GM19351 (cell line): ENCODE measurements at regions not wholly inside any gene's neighbourhood (a gene's known extent, or its start where the extent isn't known, plus 50 kb on each side); places are given as distances from the start of the nearest gene placed in this dataset.

ENCODE experiments used
- ATAC-seq: cut with Tn5 transposase; IDR thresholded peaks from one replicate; pipeline ENCODE4 v1.9.1; 2021; ENCODE audit warnings: mild to moderate bottlenecking, moderate library complexity; ENCODE audit not compliant: unreplicated experiment

DNA sequence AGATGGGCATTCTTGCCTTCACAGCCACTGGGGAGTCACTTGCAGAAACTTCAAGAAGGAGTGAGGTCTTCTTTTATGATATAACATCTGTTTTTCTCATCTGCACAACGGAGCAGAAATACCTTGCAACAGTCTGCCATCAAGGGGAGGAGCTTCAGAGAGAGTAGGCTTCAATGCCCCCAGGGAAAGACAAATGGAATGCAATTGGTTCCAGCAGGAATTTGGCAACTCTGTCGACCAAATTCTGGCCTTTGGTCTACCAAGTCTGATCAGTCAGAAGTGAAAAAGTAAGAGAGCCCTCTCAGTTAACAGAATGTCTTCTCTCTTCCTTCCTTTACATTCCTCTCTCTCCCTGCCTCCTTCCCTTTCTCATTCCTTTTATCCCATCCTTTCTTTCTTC is 229.3 kb downstream of the IDS start:
- no peak for ATAC-seq

DNA sequence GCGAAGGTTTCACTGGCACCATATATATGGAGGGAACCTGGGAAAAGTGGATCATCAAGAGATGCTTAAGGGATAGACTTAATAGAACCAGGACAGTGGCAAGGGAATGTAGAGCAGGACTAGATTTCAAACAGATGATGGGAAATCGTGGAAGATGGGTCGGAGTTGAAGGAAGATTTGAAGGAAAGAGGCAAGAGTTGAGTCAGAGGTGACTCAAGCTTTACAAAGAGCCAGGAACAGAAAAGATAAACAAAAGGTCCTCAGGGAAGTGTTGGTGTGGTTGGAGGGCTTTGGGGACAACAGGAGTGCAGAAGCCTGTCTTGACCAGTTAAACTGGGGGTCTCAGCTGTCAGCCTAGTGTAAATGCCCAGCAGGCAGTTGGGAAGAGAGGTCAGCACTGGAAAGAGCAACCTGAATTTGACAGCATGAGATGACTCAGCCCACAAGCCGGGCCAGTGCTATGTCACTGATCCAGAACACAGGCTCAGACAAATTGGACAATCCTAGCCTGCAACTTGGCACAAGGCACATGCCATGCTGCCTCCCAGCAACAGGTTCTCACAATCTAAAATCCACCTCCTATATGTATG is 230.5 kb downstream of the IDS start:
- no peak for ATAC-seq

DNA sequence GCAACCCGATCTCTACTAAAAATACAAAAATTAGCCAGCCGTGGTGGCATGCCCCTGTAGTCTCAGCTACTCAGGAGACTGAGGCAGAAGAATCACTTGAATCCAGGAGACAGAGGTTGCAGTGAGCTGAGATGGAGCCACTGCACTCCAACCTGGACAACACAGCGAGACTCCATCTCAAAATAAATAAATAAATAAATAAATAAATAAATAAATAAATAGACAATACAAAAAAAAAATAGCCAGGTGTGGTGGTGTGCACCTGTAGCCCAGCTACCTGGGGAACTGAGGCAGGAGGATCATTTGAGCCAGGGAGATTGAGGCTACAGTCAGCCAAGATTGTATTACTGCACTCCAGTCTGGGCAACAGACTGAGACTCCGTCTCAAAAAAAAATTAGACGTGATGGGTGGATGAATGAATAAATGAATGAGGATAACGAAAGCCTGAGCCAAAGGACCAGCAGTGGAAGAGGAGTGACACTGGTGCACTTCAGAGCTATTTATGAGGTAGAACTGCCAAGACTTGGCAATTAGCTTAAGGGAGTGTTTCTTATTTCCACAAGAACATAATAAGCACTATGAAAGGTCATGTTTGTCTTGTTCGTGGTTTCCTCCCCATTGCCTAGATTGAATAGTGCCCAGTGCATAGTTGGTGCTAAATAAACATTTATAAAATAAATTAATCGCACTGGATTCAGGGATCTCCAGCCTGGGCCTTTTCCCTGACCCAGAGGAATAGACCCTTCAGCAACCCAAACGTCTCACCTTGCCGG is 232.2 kb downstream of the IDS start:
- ATAC-seq, result no peak

DNA sequence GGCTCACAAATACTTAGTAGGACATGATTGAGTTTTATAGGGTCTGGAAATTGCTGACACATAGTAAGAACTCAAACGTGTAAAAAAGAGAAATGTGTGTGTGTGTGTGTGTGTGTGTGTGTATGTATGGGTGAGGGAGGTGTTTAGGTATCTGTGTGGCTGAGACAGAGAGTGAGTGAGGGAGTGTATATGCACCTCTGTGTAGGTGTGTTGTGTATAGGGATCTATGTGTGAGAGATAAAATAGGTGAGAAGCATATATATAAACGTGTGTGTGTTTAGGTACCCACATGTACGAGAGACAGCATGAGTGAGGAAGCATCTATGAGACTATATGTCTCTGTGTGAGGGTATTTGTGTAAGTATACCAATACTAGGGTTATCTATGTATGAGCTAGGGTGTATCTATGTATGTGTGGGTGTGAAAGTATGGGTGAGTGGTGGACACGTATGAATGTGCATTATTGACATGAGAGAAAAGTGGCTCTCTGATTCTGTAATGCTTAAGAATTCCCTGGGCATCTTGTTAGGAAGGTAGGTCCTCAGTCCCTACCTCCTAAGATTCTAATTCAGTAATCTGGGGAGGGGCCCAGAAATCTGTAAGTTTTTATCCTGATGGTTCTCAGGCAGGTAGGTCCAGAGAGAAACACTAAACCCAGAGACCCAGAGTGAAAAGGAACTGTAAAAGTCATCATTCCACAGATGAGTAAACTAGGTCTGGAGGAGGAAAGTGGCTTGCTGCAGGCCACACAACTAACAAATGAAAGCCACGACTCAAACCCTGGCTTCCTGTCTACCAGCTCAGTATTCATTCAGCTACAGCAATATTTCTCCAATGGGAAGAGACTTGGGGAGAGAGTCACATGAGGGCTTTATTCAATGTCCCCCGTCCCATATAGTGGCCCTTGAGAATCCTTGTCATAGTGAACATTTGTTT is 237.0 kb downstream of the IDS start:
- peak; percentile 82 for ATAC-seq

DNA sequence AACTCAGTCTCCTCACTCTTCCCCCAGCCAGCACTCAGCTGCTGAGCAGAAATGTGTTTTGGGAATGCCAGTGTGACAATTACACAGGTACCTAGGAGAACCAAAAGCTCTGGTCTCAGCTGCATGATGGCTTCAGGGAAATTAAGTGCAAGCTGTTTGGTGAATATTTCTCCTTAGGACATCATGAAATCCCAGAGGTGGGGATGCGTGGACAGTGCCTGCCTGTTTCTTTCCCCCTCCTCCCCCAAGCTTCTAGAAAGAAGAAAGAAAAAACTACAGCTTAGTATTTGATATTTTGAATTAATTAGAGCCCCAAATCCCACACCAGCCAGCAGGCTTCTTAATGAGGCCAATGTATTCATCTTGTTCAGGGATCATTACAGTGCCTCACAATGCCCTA is 243.0 kb downstream of the IDS start:
- no peak for ATAC-seq

DNA sequence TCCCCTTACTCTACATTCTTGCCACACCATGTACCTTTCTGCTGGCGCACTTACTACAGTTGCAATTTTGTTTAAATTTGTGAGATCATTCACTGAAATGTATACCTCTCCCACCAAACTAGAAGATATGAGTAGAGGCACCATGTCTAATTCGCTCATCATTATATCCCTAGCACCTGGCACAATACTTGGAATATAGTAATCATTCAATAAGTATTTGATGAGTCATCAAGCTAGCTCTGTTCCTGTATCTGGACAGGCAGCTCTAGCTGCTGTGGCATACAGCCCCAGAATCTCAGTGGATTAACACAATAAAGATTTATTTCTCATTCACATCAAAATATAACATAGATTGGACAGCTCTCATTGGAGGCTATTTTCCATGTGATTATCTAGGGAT is 245.9 kb downstream of the IDS start:
- ATAC-seq, result no peak

DNA sequence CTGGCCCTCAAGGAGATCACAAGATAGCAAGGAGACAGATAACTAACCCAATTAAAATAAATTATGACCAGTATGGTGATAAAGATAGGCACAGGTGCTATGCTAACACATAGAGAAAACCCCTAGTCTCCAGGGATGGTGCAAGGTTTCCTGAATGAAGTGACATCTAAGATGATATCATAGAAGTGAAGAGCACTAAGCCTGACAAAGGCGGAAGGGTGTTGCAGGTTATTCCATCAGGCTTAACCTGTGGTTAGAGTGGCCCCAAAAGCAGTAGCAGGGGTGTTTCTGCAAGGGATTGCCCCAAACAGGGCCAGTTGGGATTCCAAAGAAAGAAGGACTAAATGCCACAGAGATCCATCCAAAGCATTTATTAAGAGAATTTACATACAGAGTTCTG is 249.2 kb downstream of the IDS start:
- ATAC-seq, result no peak

DNA sequence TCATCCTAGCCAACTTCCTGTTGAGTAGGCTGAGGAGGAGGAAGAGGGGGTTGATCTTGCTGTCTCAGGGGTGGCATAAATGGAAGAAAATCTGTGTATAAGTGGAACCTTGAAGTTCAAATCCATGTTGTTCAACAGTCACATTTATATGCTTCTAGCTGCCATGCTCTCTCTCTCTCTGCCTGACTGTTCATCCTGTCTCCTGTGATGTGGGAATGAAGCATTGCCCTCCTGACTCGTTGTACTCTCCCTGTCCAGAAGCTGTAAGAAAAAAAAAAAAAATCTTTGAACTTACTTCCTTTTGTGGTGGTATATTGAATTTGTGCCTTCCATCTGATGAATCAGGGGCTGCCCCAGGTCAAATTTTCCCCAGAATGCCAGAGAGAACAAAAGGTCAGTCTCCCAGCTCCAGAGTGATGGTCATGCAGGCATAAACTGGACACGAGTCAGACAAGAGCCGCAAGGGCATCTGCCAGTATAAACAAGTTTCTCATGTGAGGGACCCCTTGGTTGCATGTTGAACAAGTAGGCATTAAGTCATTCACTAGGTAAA is 257.0 kb downstream of the IDS start:
- ATAC-seq, result no peak

DNA sequence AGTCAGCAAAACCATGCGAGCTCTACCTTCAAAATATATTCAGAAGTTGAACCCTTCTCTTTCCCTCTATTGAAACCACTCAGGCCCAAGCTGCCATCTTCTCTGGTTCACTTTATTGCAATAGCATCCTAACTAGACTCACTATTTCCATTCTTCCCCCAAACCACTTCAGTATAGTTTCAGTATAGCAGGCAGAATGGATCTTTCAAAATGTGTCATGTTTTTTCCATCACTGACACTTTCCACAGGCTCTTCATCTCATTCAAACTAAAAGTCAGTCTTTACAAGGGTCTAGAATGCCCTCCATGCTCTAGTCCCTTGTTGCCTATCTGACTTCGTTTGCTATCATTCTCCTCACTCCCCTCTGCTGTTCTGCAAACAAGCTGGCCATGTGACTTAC is 274.4 kb downstream of the IDS start:
- peak; percentile 69 for ATAC-seq

DNA sequence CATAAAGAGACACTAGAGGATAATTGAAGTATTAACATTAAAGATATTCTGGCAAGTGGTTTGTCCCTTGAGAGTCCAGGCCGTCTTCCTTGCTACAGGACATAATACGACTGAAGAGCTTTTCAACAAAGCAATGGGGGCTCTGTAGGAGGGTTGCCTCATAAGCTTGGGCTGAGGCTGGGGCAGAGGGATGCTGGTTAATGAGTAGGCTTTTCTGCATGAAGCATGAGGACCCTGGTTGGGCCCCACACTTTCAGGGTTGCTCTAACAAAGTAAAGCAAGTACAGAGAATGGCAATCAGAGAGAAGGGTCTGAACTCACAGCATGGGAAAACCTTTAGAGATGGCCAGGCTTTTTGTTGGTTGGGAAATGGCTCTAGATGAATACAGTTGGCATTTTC is 281.3 kb downstream of the IDS start:
- ATAC-seq, result no peak

DNA sequence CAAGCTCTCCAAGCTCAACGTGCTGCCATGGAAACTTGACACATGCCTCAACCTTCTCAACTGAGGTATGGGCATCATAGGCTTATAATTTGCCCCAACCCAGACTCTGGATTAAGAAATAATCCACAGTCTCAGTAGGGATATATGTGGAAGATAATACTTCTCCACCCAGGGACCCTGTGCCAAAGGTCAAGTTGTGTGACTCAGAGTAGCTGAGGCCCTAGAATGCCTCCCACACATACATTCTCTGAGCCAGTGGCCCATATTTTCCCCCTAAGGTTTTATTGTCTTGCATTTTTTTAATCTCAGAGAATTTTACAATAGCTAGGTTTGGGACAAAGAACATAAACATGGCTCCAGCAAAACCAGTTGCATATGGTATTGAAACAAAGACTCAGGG is 283.1 kb downstream of the IDS start:
- ATAC-seq, result no peak

DNA sequence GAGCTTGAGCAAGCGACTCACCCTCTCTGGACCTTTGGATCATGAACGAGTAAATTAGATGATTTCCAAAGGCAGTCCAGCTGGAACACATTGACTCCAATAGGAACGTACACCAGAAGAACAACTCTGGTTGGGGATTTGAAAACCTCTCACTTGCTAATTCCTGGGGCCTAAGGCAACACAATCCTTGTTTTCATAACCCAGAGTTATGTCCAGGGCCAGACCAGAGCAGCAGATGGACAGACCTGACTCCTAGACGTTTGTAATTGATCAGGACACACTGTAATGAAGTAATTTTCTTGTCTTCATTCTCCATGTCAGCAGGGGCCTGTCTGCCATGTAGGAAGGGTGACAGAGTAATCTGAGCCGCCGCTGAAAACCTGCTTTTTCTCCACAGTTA is 283.9 kb downstream of the IDS start:
- no peak for ATAC-seq

DNA sequence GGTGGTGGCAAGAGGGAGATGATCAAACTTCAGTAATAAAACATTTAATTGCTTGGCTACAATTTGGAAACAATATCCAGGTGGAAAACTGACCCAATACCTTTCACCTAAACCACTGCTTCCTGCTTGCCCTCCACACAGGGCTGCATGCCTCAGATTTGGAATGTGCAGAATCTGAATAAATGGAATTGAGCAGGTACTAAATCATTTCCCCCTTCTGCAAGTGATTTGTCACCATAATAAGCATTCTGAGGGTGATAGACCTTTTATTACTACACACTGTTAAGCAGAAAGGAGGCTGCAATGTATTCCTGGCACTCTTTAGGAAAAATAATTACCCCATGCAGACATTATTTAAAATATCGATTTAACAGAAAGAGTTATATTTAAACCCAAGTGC is 291.8 kb downstream of the IDS start:
- no peak for ATAC-seq

DNA sequence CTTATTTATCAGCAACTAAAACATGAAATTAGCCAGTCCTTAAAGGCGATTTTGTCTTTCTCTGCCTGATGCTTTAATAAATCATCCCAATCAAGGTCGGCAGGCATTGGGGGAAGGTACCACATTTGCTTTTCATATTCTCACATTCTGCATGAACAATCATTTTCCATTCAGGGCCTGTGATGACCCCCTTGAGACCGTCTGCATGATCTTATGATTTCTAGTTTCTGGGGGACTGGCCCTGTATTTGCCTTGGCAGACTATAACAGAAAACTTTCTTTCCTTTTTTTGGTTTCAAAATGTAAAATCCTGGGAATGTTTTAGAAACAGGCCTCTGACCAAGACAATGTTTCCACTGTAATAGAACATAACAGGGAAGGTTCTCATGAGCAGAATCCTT is 296.8 kb downstream of the IDS start:
- no peak for ATAC-seq

DNA sequence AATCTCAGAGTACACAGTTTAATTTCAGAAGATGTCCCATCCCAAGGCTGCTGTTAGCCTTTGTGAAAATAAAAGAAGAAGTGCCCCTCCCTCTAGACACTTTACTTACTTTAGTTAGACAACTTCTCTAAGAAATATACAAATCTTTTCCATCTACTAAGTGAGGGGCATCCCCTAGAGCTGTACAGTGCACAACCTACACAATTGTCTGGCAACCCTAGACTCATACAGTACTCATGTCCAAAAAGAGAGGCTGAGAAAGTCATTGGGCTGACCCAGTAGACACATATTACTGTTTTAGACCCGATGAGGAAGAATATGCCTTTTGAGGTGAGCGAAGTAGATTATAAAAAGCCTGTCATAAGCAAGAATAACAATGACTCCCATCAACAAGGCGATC is 297.6 kb downstream of the IDS start:
- no peak for ATAC-seq

DNA sequence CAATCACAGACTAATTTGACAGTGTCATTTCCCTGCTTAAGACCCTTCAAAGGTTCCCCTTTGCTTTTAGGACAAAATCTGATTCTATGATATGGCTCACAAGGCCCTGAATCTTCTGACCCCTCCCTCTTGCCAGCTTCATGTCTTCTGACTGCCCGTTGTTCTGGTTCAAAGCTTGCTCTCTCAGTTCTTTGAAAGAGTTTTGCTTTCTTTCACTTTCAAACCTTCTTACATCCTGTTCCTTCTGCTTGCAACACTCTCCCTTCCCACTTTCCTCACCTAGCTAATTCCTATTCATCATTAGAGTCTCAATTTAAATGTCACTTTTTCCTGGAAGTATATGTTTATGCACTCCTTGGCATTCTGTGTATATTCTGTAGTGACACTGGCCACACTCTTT is 299.2 kb downstream of the IDS start:
- no peak for ATAC-seq

DNA sequence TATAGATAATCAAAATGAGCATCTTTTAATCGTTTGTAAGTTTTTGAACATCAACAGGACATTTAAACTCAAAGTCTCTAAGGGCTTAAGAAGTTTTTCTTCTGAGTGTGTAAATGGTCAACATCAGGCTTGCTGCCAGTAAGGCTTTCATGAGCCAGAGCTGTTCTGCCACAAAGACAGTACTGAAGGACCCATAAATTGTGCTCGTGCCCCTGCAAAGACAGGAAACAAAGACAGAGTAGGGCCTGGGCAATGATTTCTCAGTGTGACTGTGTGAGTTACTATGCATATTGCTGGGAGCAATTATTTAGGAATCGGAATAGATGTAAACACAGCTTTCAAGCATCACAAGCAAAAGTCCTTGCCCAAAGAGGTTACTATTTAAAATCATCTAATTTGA is 300.0 kb downstream of the IDS start:
- no peak for ATAC-seq

DNA sequence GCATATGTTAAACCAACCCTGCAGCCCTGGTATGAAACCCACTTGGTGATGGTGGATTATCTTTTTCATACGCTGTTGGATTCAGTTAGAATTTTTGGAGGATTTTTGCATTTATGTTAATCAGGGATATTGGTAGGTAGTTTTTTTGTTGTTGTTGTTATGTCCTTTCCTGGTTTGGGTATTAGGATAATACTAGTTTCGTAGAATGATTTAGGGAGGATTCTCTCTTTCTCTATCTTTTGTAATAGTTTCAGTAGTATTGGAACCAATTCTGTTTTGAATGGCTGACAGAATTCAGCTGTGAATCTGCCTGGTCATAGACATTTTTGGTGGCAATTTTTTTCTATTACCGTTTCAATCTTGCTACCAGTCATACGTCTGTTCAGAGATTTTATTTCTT is 305.4 kb downstream of the IDS start:
- no peak for ATAC-seq

DNA sequence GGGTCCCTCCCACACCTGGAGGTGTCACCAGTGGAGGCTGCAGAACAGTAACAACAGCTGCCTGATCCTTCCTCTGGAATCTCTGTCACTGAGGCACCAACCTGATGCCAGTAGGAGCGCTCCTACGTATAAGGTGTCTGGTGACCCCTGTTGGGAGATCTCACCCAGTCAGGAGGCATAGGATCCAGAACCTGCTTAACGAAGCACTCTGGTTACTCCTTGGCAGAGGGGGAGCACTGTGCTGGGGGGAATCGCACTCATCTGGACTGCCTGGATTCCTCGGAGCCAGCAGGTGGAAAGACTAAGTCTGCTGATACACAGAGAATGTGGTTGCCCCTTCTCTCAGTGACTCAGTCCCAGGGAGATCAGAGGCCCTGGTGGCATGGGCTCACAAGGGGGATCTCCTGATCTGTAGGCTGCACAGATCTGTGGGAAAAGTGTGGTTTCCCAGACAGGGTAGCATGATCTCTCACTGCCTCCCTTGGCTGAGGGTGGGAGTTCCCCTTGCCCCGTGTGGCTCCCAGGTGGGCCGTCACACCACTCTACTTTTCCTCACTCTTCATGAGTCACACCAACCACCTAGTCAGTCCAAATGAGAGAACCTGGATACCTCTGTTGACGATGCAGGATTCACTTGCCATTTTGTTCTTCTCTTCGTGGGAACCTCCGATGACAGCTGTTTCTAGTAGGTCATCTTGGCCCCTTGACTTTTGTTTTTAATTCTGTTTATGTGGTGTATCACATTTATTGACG is 305.9 kb downstream of the IDS start:
- peak; percentile 70 for ATAC-seq

DNA sequence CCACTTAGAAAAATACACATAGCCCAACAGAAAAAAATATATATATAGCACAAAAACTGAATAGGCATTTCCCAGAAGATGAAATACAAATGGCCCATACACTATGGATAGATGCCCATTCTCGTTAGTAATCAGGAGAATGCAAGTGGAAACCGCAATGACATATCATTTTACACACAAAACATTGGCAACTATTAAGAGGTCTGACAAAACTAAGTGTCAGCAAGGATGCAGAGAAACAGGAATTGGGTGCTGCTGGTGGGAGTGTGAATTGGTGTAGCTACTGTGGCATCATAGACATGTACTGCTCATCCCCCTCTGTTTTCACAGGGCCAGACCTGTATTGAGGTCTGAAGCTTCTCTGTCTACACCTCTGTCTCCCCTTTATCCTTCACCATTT is 320.0 kb downstream of the IDS start:
- ATAC-seq, result no peak
